OCI-LY1 (cell line): ENCODE measurements at regions not wholly inside any gene's neighbourhood (a gene's known extent, or its start where the extent isn't known, plus 50 kb on each side); places are given as distances from the start of the nearest gene placed in this dataset.
"Not testable (repeated sequence)": the region's sequence is repeated elsewhere in the genome, so short reads cannot be mapped to it uniquely, and the experiment has no call there.

Experiments used
- EZH2 ChIP-seq: fragments of 200-600 bp; sonication (generic), shearing (Covaris generic); IDR thresholded peaks from 2 replicates; pipeline ENCODE4 v1.8.0; 2017; ENCODE audit warnings: borderline replicate concordance, mixed run types, mild to moderate bottlenecking, antibody characterized with exemption, low read length, moderate library complexity, mixed read lengths
- TF ChIP-seq, protein P1 (sequence below): fragments of 200-600 bp; sonication (generic), shearing (Covaris generic); IDR thresholded peaks from 2 replicates; pipeline ENCODE4 v1.5.1; 2017; ENCODE audit warnings: mild to moderate bottlenecking, antibody characterized with exemption, low read length, moderate library complexity, mixed read lengths

DNA sequence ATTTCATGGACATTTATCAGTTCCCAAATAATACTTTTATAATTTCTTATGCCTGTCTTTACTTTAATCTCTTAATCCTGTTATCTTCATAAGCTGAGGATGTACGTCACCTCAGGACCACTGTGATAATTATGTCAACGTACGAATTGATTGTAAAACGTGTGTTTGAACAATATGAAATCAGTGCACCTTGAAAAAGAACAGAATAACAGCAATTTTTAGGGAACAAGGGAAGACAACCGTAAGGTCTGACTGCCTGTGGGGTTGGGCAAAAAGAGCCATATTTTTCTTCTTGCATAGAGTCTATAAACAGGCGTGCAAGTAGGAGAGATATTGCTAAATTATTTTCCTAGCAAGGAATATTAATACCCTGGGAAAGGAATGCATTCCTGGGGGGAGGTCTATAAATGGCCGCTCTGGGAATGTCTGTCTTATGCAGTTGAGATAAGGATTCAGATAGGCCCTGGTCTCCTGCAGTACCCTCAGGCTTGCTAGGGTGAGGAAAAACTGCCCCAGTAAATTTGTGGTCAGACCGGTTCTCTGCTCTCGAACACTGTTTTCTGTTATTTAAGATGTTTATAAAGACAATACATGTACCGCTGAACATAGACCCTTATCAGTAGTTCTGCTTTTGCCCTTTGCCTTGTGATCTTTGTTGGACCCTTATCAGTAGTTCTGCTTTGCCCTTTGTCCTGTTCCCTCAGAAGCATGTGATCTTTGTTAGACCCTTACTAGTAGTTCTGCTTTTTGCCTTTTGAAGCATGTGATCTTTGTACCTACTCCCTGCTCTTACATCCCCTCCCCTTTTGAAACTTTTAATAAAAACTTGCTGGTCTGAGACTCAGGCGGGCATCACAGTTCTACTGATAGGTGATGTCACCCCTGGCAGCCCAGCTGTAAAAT, 83.4 kb upstream of the SERBP1 start:
- TF ChIP-seq, protein P1, sequence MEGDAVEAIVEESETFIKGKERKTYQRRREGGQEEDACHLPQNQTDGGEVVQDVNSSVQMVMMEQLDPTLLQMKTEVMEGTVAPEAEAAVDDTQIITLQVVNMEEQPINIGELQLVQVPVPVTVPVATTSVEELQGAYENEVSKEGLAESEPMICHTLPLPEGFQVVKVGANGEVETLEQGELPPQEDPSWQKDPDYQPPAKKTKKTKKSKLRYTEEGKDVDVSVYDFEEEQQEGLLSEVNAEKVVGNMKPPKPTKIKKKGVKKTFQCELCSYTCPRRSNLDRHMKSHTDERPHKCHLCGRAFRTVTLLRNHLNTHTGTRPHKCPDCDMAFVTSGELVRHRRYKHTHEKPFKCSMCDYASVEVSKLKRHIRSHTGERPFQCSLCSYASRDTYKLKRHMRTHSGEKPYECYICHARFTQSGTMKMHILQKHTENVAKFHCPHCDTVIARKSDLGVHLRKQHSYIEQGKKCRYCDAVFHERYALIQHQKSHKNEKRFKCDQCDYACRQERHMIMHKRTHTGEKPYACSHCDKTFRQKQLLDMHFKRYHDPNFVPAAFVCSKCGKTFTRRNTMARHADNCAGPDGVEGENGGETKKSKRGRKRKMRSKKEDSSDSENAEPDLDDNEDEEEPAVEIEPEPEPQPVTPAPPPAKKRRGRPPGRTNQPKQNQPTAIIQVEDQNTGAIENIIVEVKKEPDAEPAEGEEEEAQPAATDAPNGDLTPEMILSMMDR = not testable (repeated sequence)
- TF ChIP-seq EZH2 = not testable (repeated sequence)
